HCT116 (cell line): ENCODE measurements at regions not wholly inside any gene's neighbourhood (a gene's known extent, or its start where the extent isn't known, plus 50 kb on each side); places are given as distances from the start of the nearest gene placed in this dataset.

ENCODE experiments used
- ATAC-seq: fragments of 200-7000 bp; cut with Tn5 transposase; 2 replicates; pipeline ENCODE4 v1.9.1; 2020; ENCODE audit warnings: mild to moderate bottlenecking, moderate library complexity
- BruUV-seq: library from RNA; stranded (reverse); fragments of 400-500 nt; replicated peaks from 2 replicates; lab custom pipeline; 2021; lab: Mats Ljungman, UMichigan
- CTCF ChIA-PET: fragments of 300-600 bp; sonication (Branson Sonifier 250); formaldehyde crosslinking; loops from one replicate; lab custom pipeline; 2021; ENCODE audit warnings: antibody characterized with exemption; lab: Charles Lee
- POLR2A ChIA-PET: fragments of 300-600, 350-600 bp; sonication (Branson Sonifier 250); formaldehyde crosslinking; loops from one replicate; lab custom pipeline; 2021; ENCODE audit warnings: antibody characterized with exemption; lab: Charles Lee
- RAD21 ChIA-PET, 2 experiments: fragments of 300-600 bp; sonication (Branson Sonifier 250); formaldehyde crosslinking; loops; one replicate each; lab custom pipeline; 2023; ENCODE audit warnings: low total read pairs in 2 of 2; ENCODE audit not compliant: uncharacterized antibody in 2 of 2, unreplicated experiment in 2 of 2, low non-redundant PET in 1 of 2; lab: Charles Lee
- DNase-seq: peaks from one replicate; pipeline ENCODE4 v3.0.0-alpha.2; 2010; ENCODE audit warnings: low read depth, low spot score
- H2AFZ ChIP-seq: fragments of 200-600 bp; shearing (Covaris generic), sonication (generic); 2 replicates; pipeline ENCODE4 v1.6.1; 2017; ENCODE audit warnings: low read depth, mixed run types, mixed read lengths, antibody characterized with exemption, low read length; ENCODE audit not compliant: poor library complexity, severe bottlenecking
- H3K27ac ChIP-seq: 2 replicates; pipeline ENCODE4 v1.5.1; 2012; ENCODE audit warnings: low read depth, low read length
- H3K27me3 ChIP-seq: fragments of 200-600 bp; sonication (generic); 2 replicates; pipeline ENCODE4 v1.6.1; 2016; ENCODE audit warnings: mixed run types, low read length, mixed read lengths; ENCODE audit not compliant: insufficient read depth
- H3K36me3 ChIP-seq, 2 experiments: fragments of 200-500 bp in 1 of 2; fragments of 200-600 bp in 1 of 2; sonication (Bioruptor generic) in 1 of 2; sonication (generic) in 1 of 2; 2 replicates each; pipeline versions ENCODE4 v1.5.1 to v1.6.1; 2014 to 2016; ENCODE audit warnings: low read length in 2 of 2, inconsistent platforms in 1 of 2, mixed read lengths in 1 of 2, mixed run types in 1 of 2; ENCODE audit not compliant: insufficient read depth in 2 of 2, control insufficient read depth in 1 of 2
- H3K4me1 ChIP-seq, 2 experiments: fragments of 200-600 bp in 1 of 2; sonication (generic) in 1 of 2; 2 replicates each; pipeline versions ENCODE4 v1.5.1 to v1.6.1; 2012 to 2017; ENCODE audit warnings: low read length in 2 of 2, inconsistent platforms in 1 of 2, mild to moderate bottlenecking in 1 of 2, mixed read lengths in 1 of 2, mixed run types in 1 of 2, moderate library complexity in 1 of 2; ENCODE audit not compliant: insufficient read depth in 2 of 2, control insufficient read depth in 1 of 2
- H3K4me2 ChIP-seq: fragments of 200-600 bp; sonication (generic); 2 replicates; pipeline ENCODE4 v1.6.1; 2017; ENCODE audit warnings: mixed run types, low read length, mixed read lengths
- H3K4me3 ChIP-seq, 2 experiments: fragments of 200-600 bp in 1 of 2; sonication (generic) in 1 of 2; replicated peaks in 1 of 2; 2 replicates each; pipeline ENCODE4 v1.5.1; 2011 to 2016; ENCODE audit warnings: low read length in 2 of 2, control low read depth in 1 of 2, low read depth in 1 of 2, mild to moderate bottlenecking in 1 of 2, mixed read lengths in 1 of 2, mixed run types in 1 of 2
- H3K79me2 ChIP-seq: fragments of 200-600 bp; sonication (generic); 2 replicates; pipeline ENCODE4 v1.6.1; 2017; ENCODE audit warnings: mild to moderate bottlenecking, mixed run types, low read length, moderate library complexity, mixed read lengths; ENCODE audit not compliant: insufficient read depth
- H3K9ac ChIP-seq: fragments of 200-600 bp; sonication (generic); 2 replicates; pipeline ENCODE4 v1.6.1; 2016; ENCODE audit warnings: low read length, mixed read lengths
- H3K9me2 ChIP-seq: fragments of 200-600 bp; sonication (generic), shearing (Covaris generic); 2 replicates; pipeline ENCODE4 v1.6.1; 2017; ENCODE audit warnings: mixed run types, mild to moderate bottlenecking, moderate library complexity; ENCODE audit not compliant: insufficient read depth
- H3K9me3 ChIP-seq, 2 experiments: fragments of 200-500 bp in 1 of 2; fragments of 200-600 bp in 1 of 2; sonication (Bioruptor generic) in 1 of 2; sonication (generic) in 1 of 2; 2 replicates each; pipeline ENCODE4 v1.6.1; 2014 to 2017; ENCODE audit warnings: low read length in 2 of 2, mixed read lengths in 2 of 2, inconsistent platforms in 1 of 2, low read depth in 1 of 2, mild to moderate bottlenecking in 1 of 2, mixed run types in 1 of 2, moderate library complexity in 1 of 2; ENCODE audit not compliant: control insufficient read depth in 1 of 2, insufficient read depth in 1 of 2
- H4K20me1 ChIP-seq: fragments of 200-600 bp; sonication (generic), shearing (Covaris generic); 2 replicates; pipeline ENCODE4 v1.6.1; 2017; ENCODE audit warnings: mixed run types, mild to moderate bottlenecking, moderate library complexity; ENCODE audit not compliant: insufficient read depth
- ATF3 ChIP-seq: IDR thresholded peaks from 2 replicates; pipeline ENCODE4 v1.6.1; 2012
- CEBPB ChIP-seq: IDR thresholded peaks from 2 replicates; pipeline ENCODE4 v1.6.1; 2012; ENCODE audit warnings: low read depth
- EGR1 ChIP-seq: IDR thresholded peaks from 2 replicates; pipeline ENCODE4 v1.6.1; 2012; ENCODE audit warnings: low read depth
- ELF1 ChIP-seq: IDR thresholded peaks from 2 replicates; pipeline ENCODE4 v1.6.1; 2012; ENCODE audit warnings: low read depth, borderline replicate concordance
- EZH2 ChIP-seq: fragments of 200-600 bp; sonication (generic); IDR thresholded peaks from 2 replicates; pipeline ENCODE4 v1.6.1; 2017; ENCODE audit warnings: antibody characterized with exemption, mixed run types
- EZH2phosphoT487 ChIP-seq: fragments of 200-600 bp; IDR thresholded peaks from 2 replicates; pipeline ENCODE4 v1.6.1; 2018; ENCODE audit warnings: antibody characterized with exemption, borderline replicate concordance
- FOSL1 ChIP-seq: IDR thresholded peaks from 2 replicates; pipeline ENCODE4 v1.6.1; 2012; ENCODE audit warnings: low read depth
- JUND ChIP-seq: IDR thresholded peaks from 2 replicates; pipeline ENCODE4 v1.6.1; 2012
- MAX ChIP-seq: IDR thresholded peaks from 2 replicates; pipeline ENCODE4 v1.6.1; 2012
- POLR2A ChIP-seq: IDR thresholded peaks from 2 replicates; pipeline ENCODE4 v1.7.0; 2011; ENCODE audit warnings: borderline replicate concordance; ENCODE audit not compliant: insufficient read depth, insufficient read length; ENCODE audit errors: extremely low read depth
- REST ChIP-seq: IDR thresholded peaks from 2 replicates; pipeline ENCODE4 v1.6.1; 2012; ENCODE audit warnings: low read depth
- SIN3A ChIP-seq: IDR thresholded peaks from 2 replicates; pipeline ENCODE4 v1.6.1; 2012; ENCODE audit warnings: low read depth
- SP1 ChIP-seq: IDR thresholded peaks from 2 replicates; pipeline ENCODE4 v1.6.1; 2012; ENCODE audit warnings: low read depth
- SRF ChIP-seq: IDR thresholded peaks from 2 replicates; pipeline ENCODE4 v1.6.1; 2012; ENCODE audit warnings: low read depth
- TCF7L2 ChIP-seq: IDR thresholded peaks from 2 replicates; pipeline ENCODE4 v1.7.0; 2011; ENCODE audit warnings: borderline replicate concordance, inconsistent platforms; ENCODE audit not compliant: insufficient read depth, insufficient read length; ENCODE audit errors: extremely low read depth
- YY1 ChIP-seq: IDR thresholded peaks from 2 replicates; pipeline ENCODE4 v1.6.1; 2011; ENCODE audit warnings: low read length, low read depth, moderate library complexity, mild to moderate bottlenecking; ENCODE audit not compliant: insufficient replicate concordance; ENCODE audit errors: extremely low read depth
- ZBTB33 ChIP-seq: IDR thresholded peaks from 2 replicates; pipeline ENCODE4 v1.6.1; 2011; ENCODE audit warnings: mild to moderate bottlenecking, low read length, moderate library complexity; ENCODE audit not compliant: insufficient replicate concordance; ENCODE audit errors: extremely low read depth
- ZFX ChIP-seq: fragments of 450-650 bp; IDR thresholded peaks from 2 replicates; pipeline ENCODE4 v1.6.1; 2017
- ZNF274 ChIP-seq: fragments of 200-500 bp; sonication (Bioruptor generic); IDR thresholded peaks from 2 replicates; pipeline ENCODE4 v1.6.1; 2014; ENCODE audit warnings: mild to moderate bottlenecking, low read depth, low read length, inconsistent platforms
- intact Hi-C: fragments of 100-400 bp; cut with micrococcal nuclease; formaldehyde crosslinking; loops from 2 replicates; pipeline ENCODE4 v1.10.0; 2022

GRCh38 chr12:66741919-66742318 is 63.0 kb upstream of the GRIP1 start:
- H3K36me3 ChIP-seq, result no peaks in the 10 kb centered on the region
- intact Hi-C loops, result no loop called here
- H3K27ac ChIP-seq, result no peak overlapping the region
- no peaks in the 10 kb centered on the region for H3K79me2 ChIP-seq
- H2AFZ ChIP-seq, result no peak overlapping the region
- no peak for TF ChIP-seq FOSL1
- TF ChIP-seq REST, result no peak
- TF ChIP-seq ELF1, result no peak
- TF ChIP-seq MAX, result no peak
- TF ChIP-seq ZFX, result no peak
- no peak for TF ChIP-seq TCF7L2
- TF ChIP-seq JUND, result no peak
- no peak for TF ChIP-seq ZNF274
- TF ChIP-seq POLR2A, result no peak
- TF ChIP-seq EZH2, result no peak
- no peak for TF ChIP-seq EZH2phosphoT487
- no peak for TF ChIP-seq CEBPB
- no peak for TF ChIP-seq SRF
- TF ChIP-seq EGR1, result no peak
- no peak for TF ChIP-seq ATF3
- no peak for TF ChIP-seq YY1
- TF ChIP-seq SP1, result no peak
- TF ChIP-seq SIN3A, result no peak
- TF ChIP-seq ZBTB33, result no peak
- TF ChIP-seq, all 23 proteins: peak for 0
- H3K27me3 ChIP-seq, result peaks cover 29% of the 10 kb centered on the region
- H3K9ac ChIP-seq, result no peak overlapping the region
- ChIA-PET CTCF (no interaction called here), RAD21 (no interaction called here), POLR2A (no interaction called here)
- DNase-seq (no peak), ATAC-seq (no peak)
- no peaks in the 10 kb centered on the region for H4K20me1 ChIP-seq
- H3K4me3 ChIP-seq, result no peak overlapping the region
- H3K4me2 ChIP-seq, result no peak overlapping the region
- H3K4me1 ChIP-seq, result no peaks in the 10 kb centered on the region
- H3K9me2 ChIP-seq, result no peaks in the 10 kb centered on the region
- BruUV-seq, result no TSS peak
- H3K9me3 ChIP-seq, result no peaks in the 10 kb centered on the region
